Erythroblast (primary cell): ENCODE measurements at regions not wholly inside any gene's neighbourhood (a gene's known extent, or its start where the extent isn't known, plus 50 kb on each side); places are given as distances from the start of the nearest gene placed in this dataset.

Source experiments
- DNase-seq, 2 experiments: peaks; one replicate each; lab custom pipeline; 2025; lab: John Stamatoyannopoulos, UW
- GATA1 ChIP-seq: IDR thresholded peaks from 2 replicates; pipeline ENCODE4 v1.6.1; 2011; ENCODE audit warnings: low read depth, mild to moderate bottlenecking, control low read depth, low read length, moderate library complexity
- POLR2A ChIP-seq: IDR thresholded peaks from 2 replicates; pipeline ENCODE4 v1.6.1; 2011; ENCODE audit warnings: mild to moderate bottlenecking, low read length

DNA sequence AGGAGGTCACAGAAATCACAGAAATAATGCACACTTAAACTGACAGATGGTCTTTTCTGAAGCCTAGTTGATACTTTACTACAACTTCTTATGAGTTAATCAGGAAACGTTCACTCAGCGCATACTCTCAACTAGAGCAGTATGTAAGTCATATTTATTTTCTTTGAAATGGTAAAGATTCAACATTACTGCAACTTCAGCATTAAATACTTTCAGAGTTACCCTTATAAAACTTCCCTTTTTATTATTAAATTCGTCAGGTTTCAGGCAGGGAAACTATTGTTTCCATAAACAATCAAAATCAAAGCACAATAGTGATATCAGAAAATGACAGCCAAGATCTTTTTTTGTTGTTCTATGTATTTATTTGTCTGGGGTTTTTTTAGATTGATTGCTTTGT lies 222.6 kb upstream of the RND3 start:
- no peak for TF ChIP-seq POLR2A
- no peak for DNase-seq

DNA sequence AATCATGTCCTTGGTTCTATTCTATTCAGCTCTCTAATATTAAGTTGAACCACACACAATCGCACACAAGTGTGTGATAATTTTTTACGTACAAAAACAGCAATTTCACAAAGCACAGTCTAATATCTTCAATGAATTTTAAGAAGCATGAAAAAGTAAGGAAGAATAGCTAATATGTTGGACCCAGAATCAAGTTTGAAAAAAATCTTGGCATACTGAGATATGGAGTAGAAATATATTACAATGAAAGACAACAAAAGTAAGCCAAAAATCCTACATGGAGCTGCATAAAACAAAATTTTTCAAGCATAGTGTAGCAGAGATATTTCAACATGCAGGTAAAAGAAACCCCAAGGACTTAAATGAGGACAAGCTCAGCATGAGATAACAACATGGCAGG lies 219.1 kb upstream of the RND3 start:
- no peak for DNase-seq
- TF ChIP-seq POLR2A = no peak
- TF ChIP-seq GATA1 = no peak

DNA sequence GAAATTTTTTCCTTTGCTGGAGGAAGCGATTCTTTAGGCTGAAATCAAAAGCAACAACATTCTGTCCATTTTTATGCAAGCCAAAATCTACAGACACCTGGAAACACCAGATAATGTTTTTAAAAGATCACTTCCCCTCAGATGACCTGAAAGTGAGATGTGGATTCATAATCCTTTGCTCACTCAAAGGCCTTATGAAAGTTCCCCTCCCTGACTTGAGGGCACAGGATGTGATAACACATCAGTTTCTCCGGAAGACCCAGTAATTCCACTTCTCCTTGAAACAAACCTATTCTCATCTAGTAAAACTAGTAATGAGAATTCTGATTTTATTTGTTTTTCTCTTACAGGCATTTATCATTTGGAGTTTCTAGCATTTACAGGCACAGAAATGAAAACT lies 218.3 kb upstream of the RND3 start:
- no peak for DNase-seq
- TF ChIP-seq POLR2A (no peak), GATA1 (no peak)

GRCh38 chr2:150705357-150705756 lies 217.9 kb upstream of the RND3 start:
- no peak for TF ChIP-seq GATA1
- no peak for TF ChIP-seq POLR2A
- DNase-seq = no peak

- no peak for TF ChIP-seq POLR2A
- TF ChIP-seq GATA1 = no peak
- DNase-seq = no peak
Observed at GRCh38 chr2:150702791-150703190, 215.3 kb upstream of the RND3 start.

GRCh38 chr2:150700666-150701580 lies 213.5 kb upstream of the RND3 start:
- no peak for DNase-seq
- TF ChIP-seq GATA1 (no peak), POLR2A (no peak)

DNA sequence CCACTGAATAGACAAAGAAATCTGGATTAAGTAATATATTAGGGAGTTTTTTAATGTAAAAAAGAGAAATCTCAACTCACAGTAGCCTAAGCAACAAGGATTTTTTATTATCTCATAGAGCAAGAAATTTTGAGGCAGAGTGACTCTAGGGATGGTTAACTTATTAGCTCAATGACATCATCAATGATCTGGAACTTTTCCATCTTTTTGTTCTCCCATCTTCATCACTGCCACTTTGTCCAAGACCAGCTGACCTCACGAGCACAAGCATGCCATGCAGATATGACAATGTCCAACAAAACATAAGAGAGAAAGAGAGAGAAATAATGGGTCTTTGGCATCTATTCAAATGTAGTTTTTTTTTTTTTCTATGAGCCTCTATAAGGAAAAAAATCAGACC lies 211.8 kb upstream of the RND3 start:
- TF ChIP-seq POLR2A (no peak), GATA1 (no peak)
- no peak for DNase-seq

- TF ChIP-seq GATA1 (no peak), POLR2A (no peak)
- DNase-seq = no peak
Observed at GRCh38 chr2:150698016-150698661, 210.7 kb upstream of the RND3 start.

DNA sequence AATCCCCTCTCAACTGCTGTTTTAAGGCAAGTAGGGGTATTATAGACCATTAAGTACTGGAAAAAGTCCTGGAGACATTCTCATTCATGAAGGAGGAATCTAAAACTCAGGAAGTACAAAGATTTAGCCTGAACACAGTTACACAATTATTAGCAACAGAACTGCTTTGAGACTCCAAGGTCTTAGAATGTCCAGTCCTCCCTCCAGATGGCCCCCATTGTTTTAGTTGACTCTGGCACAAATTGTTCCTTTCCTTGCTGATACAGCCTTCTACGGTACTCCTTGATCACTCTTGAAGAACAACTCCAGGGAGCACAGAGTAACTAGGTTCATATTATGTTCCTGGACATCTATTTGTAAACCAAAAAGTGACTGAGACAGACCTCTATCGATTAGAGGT lies 210.1 kb upstream of the RND3 start:
- DNase-seq = no peak
- TF ChIP-seq GATA1 = no peak
- TF ChIP-seq POLR2A = no peak

DNA sequence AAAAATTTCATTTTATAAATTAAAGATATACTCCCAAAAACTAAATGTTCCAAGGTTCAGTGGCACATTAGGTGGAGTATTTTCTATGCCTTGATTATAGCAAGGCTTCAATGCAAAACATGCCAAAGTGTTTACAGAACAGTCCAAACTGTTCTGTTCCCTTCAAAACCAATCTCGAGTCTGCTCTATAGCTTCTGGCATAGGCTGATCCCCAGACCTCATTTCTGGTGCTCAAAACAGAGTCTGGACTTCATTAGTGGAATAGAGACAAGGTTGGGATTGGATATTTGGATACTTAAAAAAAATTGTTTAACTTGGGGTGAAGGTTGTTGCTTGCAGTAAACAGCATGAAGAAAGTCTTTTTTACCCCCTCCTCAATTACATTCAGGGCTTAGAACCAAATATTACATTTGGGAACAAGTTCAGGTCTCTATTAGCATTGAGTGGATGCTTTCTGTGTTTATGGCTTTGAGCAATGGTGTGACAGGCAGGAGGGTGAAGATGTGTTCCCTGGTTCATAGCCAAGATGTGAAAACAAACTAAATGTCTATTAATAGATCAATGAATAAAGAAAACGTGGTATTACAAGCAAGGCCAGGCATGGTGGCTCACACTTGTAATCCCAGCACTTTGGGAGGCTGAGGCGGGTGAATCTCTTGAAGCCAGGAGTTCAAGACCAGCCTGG lies 208.1 kb upstream of the RND3 start:
- no peak for DNase-seq
- no peak for TF ChIP-seq GATA1
- TF ChIP-seq POLR2A = no peak

- DNase-seq = no peak
- TF ChIP-seq GATA1 (no peak), POLR2A (no peak)
Observed at GRCh38 chr2:150693556-150693955, 206.1 kb upstream of the RND3 start.

DNA sequence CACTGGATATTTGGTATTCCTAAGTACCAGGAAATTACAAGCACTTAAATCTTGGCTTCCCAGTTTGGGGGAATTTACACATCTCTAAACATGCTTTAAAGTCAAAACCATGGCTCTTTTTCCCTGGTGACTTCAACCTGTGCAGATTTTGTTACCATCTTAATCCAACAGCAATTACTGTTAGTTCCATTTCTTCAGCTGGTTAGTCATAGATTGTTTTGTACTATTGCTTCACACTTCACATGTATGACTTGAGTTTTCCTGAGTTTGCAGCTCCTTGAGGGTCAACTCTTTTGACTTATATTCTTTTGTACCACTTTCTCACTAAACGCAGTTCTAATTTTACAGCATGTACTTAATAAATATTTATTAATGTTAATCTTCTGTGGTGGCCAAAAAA lies 203.4 kb upstream of the RND3 start:
- DNase-seq = no peak
- TF ChIP-seq GATA1 (no peak), POLR2A (no peak)

GRCh38 chr2:150690261-150690660 lies 202.8 kb upstream of the RND3 start:
- no peak for TF ChIP-seq GATA1
- no peak for TF ChIP-seq POLR2A
- no peak for DNase-seq

DNA sequence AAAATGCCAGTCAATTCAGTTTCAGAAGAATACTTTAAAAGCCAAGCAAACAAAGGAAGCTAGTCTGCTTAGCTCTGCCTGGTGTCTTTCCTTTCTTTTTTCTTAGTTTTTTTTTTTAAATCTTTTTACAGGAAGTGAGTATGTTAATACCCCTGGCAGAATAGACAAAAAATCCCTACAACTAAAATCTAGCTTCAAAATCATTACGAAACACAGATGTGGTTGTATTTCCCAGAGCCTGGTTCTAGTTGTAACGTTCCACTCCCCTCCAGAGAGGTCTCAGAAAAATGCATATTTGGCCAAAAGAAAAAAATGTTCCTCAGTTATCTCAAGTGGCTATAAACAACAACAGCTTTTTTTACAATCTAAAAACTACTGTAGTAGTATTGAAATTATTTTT lies 202.1 kb upstream of the RND3 start:
- DNase-seq = no peak

DNA sequence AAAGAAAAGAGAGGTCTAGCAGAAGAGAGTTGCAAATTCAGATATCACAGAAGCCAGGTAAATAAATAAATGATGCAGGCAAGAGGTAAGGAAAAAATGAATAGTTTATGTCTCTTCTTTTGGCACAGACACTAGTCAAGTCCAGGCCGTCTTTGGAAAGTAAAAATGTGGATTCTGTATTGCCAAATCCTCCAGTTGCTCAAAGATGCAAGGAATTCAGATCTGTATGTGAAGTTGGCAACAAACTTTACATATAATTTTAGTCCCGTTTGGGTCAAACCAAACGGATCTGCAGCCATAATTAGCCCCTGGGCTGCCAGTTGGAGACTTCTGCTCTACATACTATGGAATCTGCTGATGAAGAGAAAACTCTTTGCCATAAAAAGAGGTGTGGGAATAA lies 200.5 kb upstream of the RND3 start:
- DNase-seq = no peak
- TF ChIP-seq GATA1 (no peak), POLR2A (no peak)

More for the DNA sequence above, 202.1 kb upstream of the RND3 start:
- TF ChIP-seq POLR2A (no peak), GATA1 (no peak)
